NCI-H1417 treated with DMSO at 0.1 percent for 48 hours (cell line): ENCODE measurements at regions not wholly inside any gene's neighbourhood (a gene's known extent, or its start where the extent isn't known, plus 50 kb on each side); places are given as distances from the start of the nearest gene placed in this dataset.
"Not testable (repeated sequence)": the region's sequence is repeated elsewhere in the genome, so short reads cannot be mapped to it uniquely, and the experiment has no call there.

ENCODE experiments used
- DNase-seq: peaks from one replicate; lab custom pipeline; 2025; lab: John Stamatoyannopoulos, UW

DNA sequence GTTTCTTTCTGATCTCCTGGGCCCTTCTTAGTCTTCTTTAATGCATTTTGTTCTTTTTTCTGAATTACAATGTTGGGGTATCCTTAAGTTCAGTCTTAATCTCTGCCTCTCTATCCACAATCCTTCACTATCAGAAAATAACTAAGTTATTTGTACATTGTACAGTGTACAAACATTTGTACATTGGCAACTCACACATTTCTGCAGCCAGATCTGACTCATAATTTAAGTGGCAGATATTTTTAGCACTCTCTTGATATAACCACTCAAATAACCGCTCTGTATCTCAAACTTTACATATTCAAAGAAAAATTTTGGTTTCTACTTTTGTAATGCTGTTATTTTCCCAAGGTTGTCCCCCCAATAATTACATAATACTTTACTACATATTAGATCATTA, 691.1 kb upstream of the SPRY2 start:
- no peak for DNase-seq

DNA sequence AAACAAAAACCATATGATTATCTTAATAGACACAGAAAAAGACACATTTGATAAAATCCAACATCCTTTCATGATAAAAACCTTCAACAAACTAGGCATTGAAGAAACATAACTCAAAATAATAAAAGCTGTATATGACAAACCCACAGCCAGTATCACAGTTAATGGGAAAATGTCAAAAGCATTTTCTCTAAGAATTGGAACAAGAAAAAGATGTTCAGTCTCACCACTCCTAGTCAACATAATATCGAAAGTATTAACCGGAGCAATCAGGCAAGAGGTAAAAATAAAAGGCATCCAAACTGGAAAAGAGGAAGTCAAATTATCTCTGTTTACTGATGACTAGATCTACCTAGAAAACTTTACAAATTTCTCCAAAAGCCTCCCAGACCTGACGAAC, 684.2 kb upstream of the SPRY2 start:
- no peak for DNase-seq

DNA sequence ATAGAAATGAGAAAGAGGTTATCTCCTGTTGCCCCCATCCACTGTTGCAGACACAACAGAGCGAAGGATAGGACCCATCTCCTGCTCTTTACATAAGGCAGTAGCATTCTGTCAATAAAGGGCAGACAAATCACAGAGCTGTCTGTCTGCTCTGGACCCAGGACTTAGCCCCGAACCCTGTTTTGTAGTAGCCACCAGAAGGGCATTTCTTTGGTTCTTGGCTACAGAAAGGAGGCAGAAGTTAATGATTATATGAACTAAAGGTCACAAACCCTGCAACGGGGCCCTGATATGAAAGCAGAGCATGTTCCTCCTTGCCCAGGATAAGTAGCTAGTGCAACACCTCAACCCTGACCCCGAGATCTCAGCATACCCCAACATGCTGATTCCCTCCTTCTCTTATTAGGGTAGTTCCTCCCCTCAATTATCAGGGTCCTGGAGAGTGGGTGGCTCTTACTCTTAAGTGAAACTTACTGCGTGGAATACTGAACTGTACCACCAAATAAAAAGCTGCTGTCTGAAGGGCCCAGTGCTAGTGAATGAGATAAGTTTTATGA, 680.4 kb upstream of the SPRY2 start:
- no peak for DNase-seq

DNA sequence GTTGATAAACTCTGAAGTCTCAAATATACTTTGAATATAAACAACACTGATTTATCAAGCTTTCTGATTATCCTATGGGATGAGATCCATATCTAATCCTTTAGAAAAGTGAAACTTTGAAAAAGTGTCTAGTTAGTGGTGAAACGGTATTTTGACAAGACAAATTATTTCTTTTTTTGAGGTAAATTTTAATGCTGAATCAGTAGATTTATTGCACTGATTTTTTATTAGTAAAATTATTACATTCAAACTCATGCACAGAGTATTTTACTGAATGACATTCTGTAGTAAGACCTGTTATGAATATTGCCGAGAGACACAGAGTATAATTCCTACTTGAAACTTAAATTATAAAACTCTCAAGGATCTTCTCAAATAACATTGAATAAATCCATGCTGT, 679.1 kb upstream of the SPRY2 start:
- DNase-seq = no peak

- no peak for DNase-seq
Observed at GRCh38 chr13:81018936-81019335, 678.0 kb upstream of the SPRY2 start.

DNA sequence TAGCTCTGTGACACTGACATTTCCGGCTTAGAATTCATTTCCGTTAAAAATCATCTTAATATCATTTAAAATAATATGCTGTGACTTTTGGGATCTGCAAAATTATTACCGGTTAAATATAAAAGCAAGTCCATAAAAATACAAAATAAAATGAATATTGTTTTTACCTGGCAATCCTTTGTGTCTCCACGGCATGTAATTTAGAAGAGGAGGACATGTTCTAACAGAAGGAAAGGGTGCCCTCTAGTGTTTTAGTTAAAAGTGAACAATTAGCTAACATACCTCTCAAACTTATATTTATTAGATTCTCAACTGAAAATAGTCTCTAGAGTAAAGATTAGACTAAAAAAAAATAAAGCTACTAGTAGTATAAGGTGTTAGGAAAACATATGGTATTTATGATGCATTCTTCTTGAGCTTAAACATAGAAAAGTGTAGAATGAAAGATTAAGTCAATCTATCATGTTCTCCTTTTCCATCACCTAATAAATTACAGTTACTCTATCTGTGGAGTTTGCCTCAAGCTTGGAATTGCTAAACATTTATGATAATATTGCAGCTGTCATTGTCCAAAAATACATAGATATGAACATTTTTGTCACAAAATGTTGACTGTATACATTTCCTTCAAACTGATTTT, 676.7 kb upstream of the SPRY2 start:
- peak; percentile 45 for DNase-seq

DNA sequence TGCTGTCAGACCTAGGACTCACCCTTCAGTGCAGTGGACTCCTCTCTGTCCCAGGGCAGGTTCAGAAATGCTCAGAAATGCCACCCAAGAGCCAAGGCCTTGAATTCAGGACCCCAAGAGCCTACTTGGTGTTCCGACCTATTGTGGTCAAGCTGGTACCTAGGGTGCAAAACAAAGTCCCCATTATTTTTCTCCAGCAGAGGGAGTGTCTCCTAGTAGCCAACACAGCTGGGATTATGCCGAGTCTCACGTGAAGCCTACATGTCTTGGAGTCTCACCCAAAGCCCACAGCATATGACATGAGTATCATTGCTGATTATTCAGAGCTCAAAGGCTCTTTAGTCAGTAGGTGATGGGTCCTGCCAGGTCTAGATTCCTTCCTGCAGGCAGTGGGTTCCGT, 671.1 kb upstream of the SPRY2 start:
- no peak for DNase-seq

GRCh38 chr13:81001828-81002385, 661.0 kb upstream of the SPRY2 start:
- DNase-seq = no peak

DNA sequence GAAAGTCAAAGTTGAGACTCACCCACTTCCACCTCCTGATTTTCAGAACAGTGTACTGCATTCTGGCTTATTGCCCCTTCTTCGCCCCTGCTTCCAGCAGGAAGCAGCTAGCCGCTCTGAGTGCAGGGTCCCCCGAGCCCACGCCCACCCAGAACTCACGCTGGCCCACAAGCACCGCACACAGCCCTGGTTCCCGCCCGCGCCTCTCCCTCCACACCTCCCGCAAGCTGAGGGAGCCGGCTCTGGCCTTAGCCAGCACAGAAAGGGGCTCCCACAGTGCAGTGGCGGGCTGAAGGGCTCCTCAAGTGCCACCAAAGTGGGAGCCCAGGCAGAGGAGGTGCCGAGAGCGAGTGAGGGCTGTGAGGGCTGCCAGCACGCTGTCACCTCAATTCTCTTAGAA, 657.7 kb upstream of the SPRY2 start:
- DNase-seq = not testable (repeated sequence)

DNA sequence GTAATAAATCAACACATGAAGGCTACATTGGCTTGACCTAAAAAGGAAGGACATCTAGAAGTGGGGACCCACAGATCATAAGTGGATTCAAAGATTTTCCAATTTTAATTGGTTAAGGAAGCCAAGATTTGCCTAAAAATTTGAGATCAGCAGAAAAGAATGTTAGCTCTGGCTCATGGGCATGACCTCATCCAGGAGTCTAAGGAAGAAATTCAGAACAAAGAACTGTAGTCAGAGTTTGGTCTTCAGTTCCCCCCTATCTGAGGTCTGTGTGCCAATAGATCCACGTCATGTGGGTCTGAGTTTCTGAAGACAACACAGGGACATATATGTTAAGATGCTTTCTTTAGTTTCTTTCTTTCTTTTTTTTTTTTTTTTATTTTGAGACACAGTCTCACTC, 648.8 kb upstream of the SPRY2 start:
- no peak for DNase-seq

DNA sequence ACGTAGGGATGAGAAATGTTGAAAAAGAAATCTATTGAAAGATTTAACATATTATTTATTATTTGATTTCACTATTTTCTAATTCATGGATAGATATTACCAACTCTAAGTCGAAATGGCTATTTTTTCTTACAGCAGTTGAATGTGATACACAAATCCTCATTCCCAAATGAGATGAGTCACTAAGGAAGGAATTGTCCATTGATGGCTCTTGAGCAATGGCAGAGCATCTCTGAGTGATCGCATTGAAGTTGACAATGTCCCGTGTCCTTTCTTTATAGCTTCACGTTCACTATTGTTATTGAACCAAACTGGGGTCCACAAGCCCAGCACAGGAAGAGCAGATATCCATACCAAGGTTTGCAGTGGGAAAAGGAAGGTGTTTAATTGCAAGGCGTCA, 648.3 kb upstream of the SPRY2 start:
- no peak for DNase-seq

DNA sequence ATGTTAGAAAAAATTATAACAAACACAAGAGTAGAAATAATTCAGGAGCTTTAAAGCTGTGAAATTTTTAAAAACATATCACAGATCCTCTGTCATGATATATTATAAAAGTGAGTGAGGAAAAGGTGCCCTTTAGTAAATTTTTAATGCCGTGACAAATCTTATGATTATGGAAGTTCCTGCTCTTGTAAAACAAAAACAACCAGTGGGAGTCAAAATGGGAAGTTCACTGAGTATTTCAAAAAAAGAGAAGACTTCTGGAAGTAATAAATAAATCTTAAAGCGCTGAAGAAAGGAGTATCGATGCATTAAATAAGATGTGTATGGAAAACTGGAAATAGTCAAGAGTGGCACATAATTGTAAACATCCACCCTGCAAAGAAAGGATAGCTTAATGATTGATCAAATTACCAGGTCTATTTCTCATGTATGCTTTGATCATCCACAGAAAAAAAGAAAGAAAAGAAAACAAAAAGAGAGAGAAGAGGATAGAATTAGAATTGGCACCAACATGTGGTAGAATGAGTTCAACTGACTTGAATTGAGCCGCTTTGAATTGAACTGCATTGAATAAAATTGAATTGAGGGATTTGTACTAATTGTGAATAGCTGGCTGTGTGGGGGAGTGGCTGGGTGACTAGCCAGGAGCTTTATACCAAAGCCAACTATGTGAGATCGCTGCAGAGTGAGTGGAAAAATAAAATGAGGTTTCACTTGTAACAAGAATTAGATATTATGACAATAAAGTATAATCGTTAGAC, 647.6 kb upstream of the SPRY2 start:
- DNase-seq = no peak

DNA sequence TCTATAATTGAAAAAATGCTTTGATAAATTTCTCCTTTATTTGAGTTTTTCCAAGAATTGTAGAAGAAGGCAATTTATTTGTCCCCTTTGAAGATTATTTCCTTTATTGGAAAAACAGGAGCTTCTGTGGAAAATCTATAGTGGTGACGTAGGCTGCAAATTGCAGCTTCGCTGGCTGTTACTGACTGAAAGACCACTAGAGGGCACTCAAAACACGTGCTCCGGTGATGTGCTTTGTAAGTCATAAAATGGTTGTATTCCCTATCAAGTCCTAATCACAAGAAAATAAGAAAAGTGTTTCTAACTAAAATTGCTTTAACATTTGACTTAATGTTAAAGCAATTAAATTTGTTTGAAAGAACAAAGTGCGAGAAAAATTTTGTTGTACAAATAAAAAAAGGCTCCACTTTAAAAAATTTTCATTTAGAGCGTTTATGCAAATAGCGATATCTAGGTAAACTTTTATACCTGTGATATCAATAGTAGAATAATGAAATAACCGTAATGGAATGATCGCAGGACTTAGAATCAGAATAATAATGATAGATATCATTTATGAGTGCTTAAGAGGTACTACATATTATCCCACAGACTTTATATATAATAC, 638.2 kb upstream of the SPRY2 start:
- DNase-seq = peak; percentile 45

- DNase-seq = no peak
Observed at GRCh38 chr13:80977168-80977567, 636.2 kb upstream of the SPRY2 start.

- no peak for DNase-seq
Observed at GRCh38 chr13:80975903-80976302, 635.0 kb upstream of the SPRY2 start.

DNA sequence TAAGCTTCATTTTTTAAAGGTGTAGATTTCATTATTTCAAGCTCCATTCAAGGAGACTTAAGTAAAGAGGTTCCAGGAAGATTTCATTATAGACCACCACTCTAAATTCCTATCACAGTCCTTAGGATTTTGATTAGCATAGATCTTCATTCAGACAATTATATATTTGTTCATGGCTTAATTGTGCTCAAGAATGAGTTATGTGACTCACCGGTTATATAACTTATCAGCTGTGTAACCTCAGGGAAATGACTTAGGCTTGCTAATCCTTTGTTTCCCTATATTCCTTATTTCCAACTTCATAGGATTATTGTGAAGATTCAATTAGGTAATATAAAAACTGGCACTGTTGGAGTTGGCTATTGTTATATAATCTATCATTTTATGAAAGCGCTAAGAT, 632.8 kb upstream of the SPRY2 start:
- DNase-seq = no peak

GRCh38 chr13:80972857-80973478, 632.0 kb upstream of the SPRY2 start:
- no peak for DNase-seq

DNA sequence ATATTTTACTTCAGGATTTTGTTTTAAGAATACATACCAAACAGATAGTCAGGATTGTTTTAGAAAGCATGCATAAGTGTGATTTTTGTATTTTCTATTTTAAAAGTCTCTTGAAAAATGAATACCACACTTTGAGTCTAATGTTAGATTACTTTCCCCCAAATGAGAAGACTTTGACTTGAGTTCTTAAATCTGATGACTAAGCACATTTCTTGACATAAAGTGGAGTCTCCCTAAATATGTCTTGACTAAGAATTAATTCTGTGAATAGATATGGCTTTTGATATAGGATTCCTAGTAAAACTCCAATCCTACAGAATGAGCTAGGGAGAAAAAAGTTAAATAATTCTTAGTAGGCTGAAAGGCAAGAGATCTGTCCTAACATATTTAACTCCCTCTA, 624.2 kb upstream of the SPRY2 start:
- DNase-seq = no peak

- DNase-seq = no peak
Observed at GRCh38 chr13:80962855-80963254, 621.9 kb upstream of the SPRY2 start.

- DNase-seq = no peak
Observed at GRCh38 chr13:80962173-80962572, 621.2 kb upstream of the SPRY2 start.

DNA sequence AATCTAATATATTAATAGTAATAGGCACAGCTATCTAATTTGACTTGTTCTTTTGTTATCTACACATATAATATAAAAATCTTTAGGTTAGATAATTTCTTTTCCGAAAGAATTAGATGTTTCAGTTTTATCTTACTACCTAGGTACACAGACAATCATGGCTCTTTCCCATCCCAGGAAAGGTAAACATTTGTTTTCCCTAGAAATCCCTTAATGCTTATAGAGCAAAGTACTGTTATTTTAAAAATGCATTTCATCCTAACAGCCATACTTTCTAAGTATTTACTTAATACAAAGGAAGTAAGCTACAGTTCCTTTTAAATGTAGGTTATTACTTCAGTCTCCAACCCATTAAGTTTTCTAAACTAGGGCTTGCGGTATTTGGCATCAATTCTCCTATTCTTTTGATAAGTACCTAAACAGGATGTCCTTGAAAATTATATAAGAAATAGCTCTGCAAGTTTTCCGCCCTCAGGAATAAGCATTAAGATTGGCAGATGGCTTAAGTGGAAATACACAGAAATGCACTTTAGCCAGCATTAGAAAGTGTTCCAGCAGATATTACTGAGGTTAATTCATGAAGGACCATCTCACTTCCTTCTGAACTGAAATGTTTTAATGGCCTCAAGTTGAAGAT, 616.2 kb upstream of the SPRY2 start:
- DNase-seq = no peak

GRCh38 chr13:80955501-80955900, 614.6 kb upstream of the SPRY2 start:
- no peak for DNase-seq
